Breast epithelium (tissue), 4 donors: ENCODE measurements at regions not wholly inside any gene's neighbourhood (a gene's known extent, or its start where the extent isn't known, plus 50 kb on each side); places are given as distances from the start of the nearest gene placed in this dataset.

ENCODE experiments used
- DNase-seq, 2 donors: peaks; one replicate each; pipeline ENCODE4 v3.0.0-alpha.2; 2019; ENCODE audit warnings: low spot score in 2 of 2
- H3K27ac ChIP-seq, 2 donors: fragments of 200-600 bp; sonication (generic) in 1 of 2; one replicate each; pipeline ENCODE4 v1.5.1; 2016 to 2019; ENCODE audit warnings: mild to moderate bottlenecking in 1 of 2
- H3K27me3 ChIP-seq, 2 donors: fragments of 200-600 bp; sonication (generic) in 1 of 2; one replicate each; pipeline versions ENCODE4 v1.5.1 to v1.6.0; 2017 to 2019; ENCODE audit warnings: control low read depth in 1 of 2, mild to moderate bottlenecking in 1 of 2
- H3K36me3 ChIP-seq: fragments of 200-600 bp; one replicate; pipeline ENCODE4 v1.5.1; 2019
- H3K4me1 ChIP-seq, 2 donors: fragments of 200-600 bp; sonication (generic); one replicate each; pipeline ENCODE4 v1.5.1; 2016 to 2019; ENCODE audit warnings: control low read depth in 1 of 2
- H3K4me3 ChIP-seq, 3 donors: fragments of 200-600 bp; sonication (generic); 1 replicate in 2 of 3; 2 replicates in 1 of 3; pipeline ENCODE4 v1.5.1; 2016 to 2019; ENCODE audit warnings: mild to moderate bottlenecking in 3 of 3, moderate library complexity in 2 of 3
- H3K9me3 ChIP-seq, 2 donors: fragments of 200-600 bp; sonication (generic) in 1 of 2; one replicate each; pipeline ENCODE4 v1.5.1; 2016 to 2019; ENCODE audit warnings: control low read depth in 1 of 2
- POLR2A ChIP-seq: fragments of 450-650 bp; IDR thresholded peaks from one replicate; pipeline ENCODE4 v1.6.1; 2016; ENCODE audit warnings: antibody characterized with exemption, mild to moderate bottlenecking, moderate library complexity
- POLR2AphosphoS5 ChIP-seq, 3 donors: sonication (generic); formaldehyde crosslinking; IDR thresholded peaks; one replicate each; pipeline ENCODE4 v1.6.1; 2017; ENCODE audit warnings: antibody characterized with exemption in 3 of 3
- intact Hi-C: fragments of 100-400 bp; cut with DNase I; formaldehyde crosslinking; loops from one replicate; pipeline ENCODE4 v1.15.1; 2023; ENCODE audit warnings: low total_unique reads
- TF ChIP-seq, protein P1 (sequence below), 3 donors: fragments of 450-650 bp; IDR thresholded peaks; one replicate each; pipeline ENCODE4 v1.5.1; 2016 to 2017; ENCODE audit warnings: antibody characterized with exemption in 3 of 3, mild to moderate bottlenecking in 3 of 3, moderate library complexity in 3 of 3

GRCh38 chr18:55983433-55983832 lies 395.4 kb upstream of the TCF4 start:
- Histone ChIP-seq H3K27me3 (no peaks in the 10 kb centered on the region), H3K4me3 (no peak overlapping the region), H3K4me1 (no peaks in the 10 kb centered on the region), H3K27ac (no peak overlapping the region), H3K36me3 (no peaks in the 10 kb centered on the region), H3K9me3 (peaks cover 0 to 14% of the 10 kb centered on the region in 2 donors)
- DNase-seq, result no peak
- TF ChIP-seq POLR2AphosphoS5 (IDR thresholded peaks at IDR 0.05) (no peak), POLR2A (no peak)
- TF ChIP-seq, protein P1, sequence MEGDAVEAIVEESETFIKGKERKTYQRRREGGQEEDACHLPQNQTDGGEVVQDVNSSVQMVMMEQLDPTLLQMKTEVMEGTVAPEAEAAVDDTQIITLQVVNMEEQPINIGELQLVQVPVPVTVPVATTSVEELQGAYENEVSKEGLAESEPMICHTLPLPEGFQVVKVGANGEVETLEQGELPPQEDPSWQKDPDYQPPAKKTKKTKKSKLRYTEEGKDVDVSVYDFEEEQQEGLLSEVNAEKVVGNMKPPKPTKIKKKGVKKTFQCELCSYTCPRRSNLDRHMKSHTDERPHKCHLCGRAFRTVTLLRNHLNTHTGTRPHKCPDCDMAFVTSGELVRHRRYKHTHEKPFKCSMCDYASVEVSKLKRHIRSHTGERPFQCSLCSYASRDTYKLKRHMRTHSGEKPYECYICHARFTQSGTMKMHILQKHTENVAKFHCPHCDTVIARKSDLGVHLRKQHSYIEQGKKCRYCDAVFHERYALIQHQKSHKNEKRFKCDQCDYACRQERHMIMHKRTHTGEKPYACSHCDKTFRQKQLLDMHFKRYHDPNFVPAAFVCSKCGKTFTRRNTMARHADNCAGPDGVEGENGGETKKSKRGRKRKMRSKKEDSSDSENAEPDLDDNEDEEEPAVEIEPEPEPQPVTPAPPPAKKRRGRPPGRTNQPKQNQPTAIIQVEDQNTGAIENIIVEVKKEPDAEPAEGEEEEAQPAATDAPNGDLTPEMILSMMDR (IDR thresholded peaks at IDR 0.05), result no peak
- intact Hi-C loops, result no loop called here

- Histone ChIP-seq H3K27ac (peak overlapping the region in 1 of 2 donors; percentile 29), H3K36me3 (no peaks in the 10 kb centered on the region), H3K4me3 (no peak overlapping the region), H3K27me3 (no peaks in the 10 kb centered on the region), H3K9me3 (peaks cover 0 to 14% of the 10 kb centered on the region in 2 donors), H3K4me1 (no peaks in the 10 kb centered on the region)
- TF ChIP-seq POLR2A, result no peak
- DNase-seq, result no peak
- intact Hi-C loops, result no loop called here
These were observed 395.0 kb upstream of the TCF4 start for GRCh38 chr18:55982992-55983391.

DNA sequence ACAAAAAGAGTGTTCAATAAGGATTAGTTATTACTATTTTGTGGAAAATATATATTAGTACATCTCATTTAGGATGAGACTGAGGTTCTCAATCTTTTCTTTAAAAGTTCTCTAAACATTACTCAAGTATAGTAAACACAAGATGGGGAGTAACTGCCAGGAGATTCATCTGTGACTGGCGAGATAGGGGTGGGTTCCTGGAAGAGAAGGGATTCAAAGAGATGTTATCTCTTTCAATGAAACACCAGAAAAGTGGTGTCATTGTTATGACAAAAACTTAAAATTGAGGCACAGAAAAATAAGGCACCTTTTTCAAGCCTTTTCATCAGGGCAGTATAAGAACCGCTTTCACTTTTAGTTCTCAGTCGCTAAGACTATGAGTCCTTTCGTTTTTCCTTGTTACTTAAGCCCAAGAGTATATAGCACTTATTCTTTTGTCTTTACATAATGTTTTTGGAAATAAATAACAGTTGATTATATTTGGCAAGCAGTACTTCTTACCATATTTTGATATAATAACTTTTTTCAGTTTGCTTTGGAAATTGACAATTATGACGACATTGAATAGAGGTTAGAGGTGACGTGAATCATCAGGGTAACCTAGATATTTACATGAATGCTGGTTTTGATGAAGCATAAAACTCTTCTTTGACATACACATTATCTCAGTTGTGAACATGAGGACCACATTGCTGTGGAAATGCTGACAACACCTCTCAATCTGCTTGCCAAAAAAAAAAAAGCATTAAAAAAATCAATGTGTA lies 393.9 kb upstream of the TCF4 start:
- Histone ChIP-seq H3K4me1 (no peaks in the 10 kb centered on the region), H3K4me3 (no peak overlapping the region), H3K9me3 (peaks cover 0 to 14% of the 10 kb centered on the region in 2 donors), H3K27ac (no peak overlapping the region), H3K36me3 (no peaks in the 10 kb centered on the region), H3K27me3 (no peaks in the 10 kb centered on the region)
- no peak for TF ChIP-seq POLR2A
- TF ChIP-seq, protein P1 (IDR thresholded peaks at IDR 0.05), result no peak
- TF ChIP-seq POLR2AphosphoS5 (IDR thresholded peaks at IDR 0.05), result no peak
- no peak for DNase-seq
- intact Hi-C loops, result no loop called here

GRCh38 chr18:55974521-55974920 lies 386.5 kb upstream of the TCF4 start:
- no peak overlapping the region for H3K4me3 ChIP-seq
- H3K36me3 ChIP-seq, result no peaks in the 10 kb centered on the region
- TF ChIP-seq POLR2AphosphoS5 (IDR thresholded peaks at IDR 0.05) (no peak), POLR2A (no peak)
- TF ChIP-seq, protein P1 (IDR thresholded peaks at IDR 0.05), result no peak
- H3K27me3 ChIP-seq, result no peaks in the 10 kb centered on the region
- no peaks in the 10 kb centered on the region for H3K4me1 ChIP-seq
- intact Hi-C loops, result no loop called here
- DNase-seq, result no peak
- peaks cover 0 to 6% of the 10 kb centered on the region in 2 donors for H3K9me3 ChIP-seq
- no peak overlapping the region for H3K27ac ChIP-seq

DNA sequence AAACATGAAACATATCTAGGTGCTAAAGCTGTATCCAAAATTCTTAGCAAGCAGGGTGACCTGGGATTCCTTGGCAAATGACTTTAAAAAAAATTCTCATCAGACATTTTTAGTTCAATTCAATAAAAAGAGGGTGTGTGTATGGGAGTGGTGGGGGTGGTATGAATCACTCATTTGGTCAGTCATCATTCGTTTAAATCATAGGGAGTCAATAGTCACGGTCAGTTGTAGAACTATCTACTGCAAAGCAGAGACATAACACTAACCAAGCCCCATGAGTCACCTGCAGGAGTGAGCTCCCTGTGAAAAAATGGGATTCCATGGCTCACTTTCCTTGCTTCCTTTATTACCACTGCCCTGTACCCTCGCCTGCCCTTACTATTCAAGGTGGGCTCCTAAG lies 380.6 kb upstream of the TCF4 start:
- no peak for DNase-seq
- Histone ChIP-seq H3K27me3 (no peaks in the 10 kb centered on the region), H3K9me3 (no peaks in the 10 kb centered on the region), H3K36me3 (no peaks in the 10 kb centered on the region), H3K27ac (no peak overlapping the region), H3K4me3 (no peak overlapping the region), H3K4me1 (no peaks in the 10 kb centered on the region)
- TF ChIP-seq POLR2AphosphoS5 (IDR thresholded peaks at IDR 0.05) (no peak), POLR2A (no peak)
- TF ChIP-seq, protein P1 (IDR thresholded peaks at IDR 0.05), result no peak
- intact Hi-C loops, result no loop called here
